HepG2 (cell line): ENCODE measurements at regions not wholly inside any gene's neighbourhood (a gene's known extent, or its start where the extent isn't known, plus 50 kb on each side); places are given as distances from the start of the nearest gene placed in this dataset.

Experiments used
- ATAC-seq: fragments of 200-7000 bp; cut with Tn5 transposase; 3 replicates; pipeline ENCODE4 v1.9.1; 2020; ENCODE audit warnings: mild to moderate bottlenecking, moderate library complexity
- BruUV-seq: library from RNA; stranded (reverse); fragments of 400-500 nt; replicated peaks from 2 replicates; lab custom pipeline; 2021; lab: Mats Ljungman, UMichigan
- CTCF ChIA-PET: fragments of 300-600 bp; formaldehyde crosslinking; extraction: SDS; loops from one replicate; lab custom pipeline; 2021; ENCODE audit warnings: low total read pairs, inconsistent platforms, low intra/inter-chr PET ratio; lab: Yijun Ruan, JAX
- POLR2A ChIA-PET: fragments of 350-600 bp; sonication (Branson Sonifier 250); formaldehyde crosslinking; loops from one replicate; lab custom pipeline; 2020; ENCODE audit warnings: antibody characterized with exemption, inconsistent platforms; lab: Yijun Ruan, JAX
- DNase-seq: peaks from one replicate; pipeline ENCODE4 v3.0.0-alpha.2; 2015; ENCODE audit warnings: low spot score
- FAIRE-seq: peaks from 3 replicates; lab custom pipeline; 2011; peaks lifted over from hg19 to GRCh38; lab: Jason Lieb, UNC
- H2AFZ ChIP-seq: one replicate; pipeline ENCODE4 v1.6.1; 2011; ENCODE audit warnings: low read length, inconsistent platforms
- H3K27ac ChIP-seq: fragments of 300-600 bp; 3 replicates; pipeline ENCODE4 v1.8.0; 2011; ENCODE audit warnings: mixed run types, mild to moderate bottlenecking, mixed read lengths, low read length, inconsistent platforms; ENCODE audit not compliant: insufficient read depth; ENCODE audit errors: extremely low read length
- H3K27me3 ChIP-seq, 2 experiments: fragments of 200-600 bp in 1 of 2; 2 replicates in 1 of 2; 3 replicates in 1 of 2; pipeline versions ENCODE4 v1.6.0 to v1.8.0; 2011; ENCODE audit warnings: low read length in 2 of 2, mild to moderate bottlenecking in 2 of 2, moderate library complexity in 2 of 2, inconsistent platforms in 1 of 2; ENCODE audit not compliant: insufficient read depth in 2 of 2, control insufficient read depth in 1 of 2
- H3K36me3 ChIP-seq, 2 experiments: fragments of 200-600 bp in 1 of 2; replicated peaks in 1 of 2; 2 replicates in 1 of 2; 3 replicates in 1 of 2; pipeline versions ENCODE4 v1.5.1 to v1.8.0; 2011; ENCODE audit warnings: low read length in 2 of 2, inconsistent platforms in 1 of 2; ENCODE audit not compliant: insufficient read depth in 2 of 2, control insufficient read depth in 1 of 2
- H3K4me1 ChIP-seq: 2 replicates; pipeline ENCODE4 v1.5.1; 2012; ENCODE audit warnings: low read length, inconsistent platforms; ENCODE audit not compliant: insufficient read depth
- H3K4me2 ChIP-seq: 2 replicates; pipeline ENCODE4 v1.6.0; 2011; ENCODE audit warnings: low read depth, low read length, inconsistent platforms
- H3K4me3 ChIP-seq, 3 experiments: fragments of 200-600 bp in 1 of 3; sonication (generic), shearing (Covaris generic) in 1 of 3; replicated peaks in 1 of 3; 2 replicates each; pipeline ENCODE4 v1.5.1; 2011 to 2016; ENCODE audit warnings: low read length in 3 of 3, inconsistent platforms in 2 of 3, low read depth in 2 of 3, mild to moderate bottlenecking in 2 of 3, control low read depth in 1 of 3, mixed read lengths in 1 of 3; ENCODE audit not compliant: insufficient read depth in 1 of 3
- H3K79me2 ChIP-seq: one replicate; pipeline ENCODE4 v1.6.1; 2011; ENCODE audit warnings: low read length, inconsistent platforms; ENCODE audit not compliant: insufficient read depth
- H3K9ac ChIP-seq: 2 replicates; pipeline ENCODE4 v1.6.0; 2011; ENCODE audit warnings: mild to moderate bottlenecking, low read depth, low read length, inconsistent platforms; ENCODE audit not compliant: insufficient read depth
- H3K9me3 ChIP-seq: 2 replicates; pipeline ENCODE4 v1.5.1; 2012; ENCODE audit warnings: mild to moderate bottlenecking, low read length
- H4K20me1 ChIP-seq: 2 replicates; pipeline ENCODE4 v1.6.0; 2011; ENCODE audit warnings: inconsistent platforms, mild to moderate bottlenecking, low read length, moderate library complexity; ENCODE audit not compliant: insufficient read depth
- ASH2L ChIP-seq: fragments of 300-600, 200-600 bp; sonication (generic); IDR thresholded peaks from 2 replicates; pipeline ENCODE4 v1.7.0; 2017; ENCODE audit warnings: low read depth, mild to moderate bottlenecking, moderate library complexity, mixed read lengths, low read length; ENCODE audit not compliant: insufficient read length
- FOXP4 ChIP-seq: sonication (generic); formaldehyde crosslinking; IDR thresholded peaks from 2 replicates; pipeline ENCODE4 v1.4.0; 2020; ENCODE audit warnings: missing genetic modification reagents
- MIXL1 ChIP-seq: IDR thresholded peaks from 2 replicates; pipeline ENCODE4 v1.6.1; 2016
- POLR2A ChIP-seq, 2 experiments: IDR thresholded peaks; 2 replicates each; pipeline ENCODE4 v1.6.1; 2011; ENCODE audit warnings: low read depth in 2 of 2, low read length in 2 of 2, mild to moderate bottlenecking in 1 of 2, moderate library complexity in 1 of 2; ENCODE audit not compliant: insufficient read depth in 1 of 2
- RFX1 ChIP-seq: fragments of 450-650 bp; IDR thresholded peaks from 2 replicates; pipeline ENCODE4 v1.6.1; 2017
- SRSF9 ChIP-seq: fragments of 200-400 bp; formaldehyde crosslinking; IDR thresholded peaks from 2 replicates; pipeline ENCODE4 v1.6.1; 2018; ENCODE audit warnings: borderline replicate concordance, mild to moderate bottlenecking, low read depth, low read length; ENCODE audit not compliant: insufficient read depth, poor library complexity, severe bottlenecking
- TP53 ChIP-seq: sonication (generic); formaldehyde crosslinking; conservative IDR thresholded peaks from 2 replicates; pipeline ENCODE4 v1.4.0; 2020; ENCODE audit warnings: missing genetic modification reagents
- WIZ ChIP-seq: sonication (generic); formaldehyde crosslinking; IDR thresholded peaks from 2 replicates; pipeline ENCODE4 v1.5.1; 2020; ENCODE audit warnings: mild to moderate bottlenecking, missing genetic modification reagents
- ZBTB44 ChIP-seq: sonication (generic); formaldehyde crosslinking; IDR thresholded peaks from 2 replicates; pipeline ENCODE4 v1.4.0; 2020; ENCODE audit warnings: missing genetic modification reagents
- ZNF800 ChIP-seq: sonication (generic); formaldehyde crosslinking; IDR thresholded peaks from 2 replicates; pipeline ENCODE4 v1.4.0; 2020; ENCODE audit warnings: missing genetic modification reagents
- ZXDC ChIP-seq: sonication (generic); formaldehyde crosslinking; IDR thresholded peaks from 2 replicates; pipeline ENCODE4 v1.5.0; 2020; ENCODE audit warnings: mild to moderate bottlenecking, missing genetic modification reagents
- WGBS: methylation state at CpG from one replicate; pipeline ENCODE4 v1.1.6; 2017; ENCODE audit warnings: low lambda C conversion rate; 5-methylcytosine and 5-hydroxymethylcytosine counted together
- in situ Hi-C: cut with HindIII; loops from 2 replicates; pipeline ENCODE4 v1.10.0; 2017; ENCODE audit warnings: low pct_unique_long_range_greater_than_20kb; ENCODE audit not compliant: extremely low pct_ligation_motif_present
- intact Hi-C: fragments of 100-400 bp; cut with micrococcal nuclease; formaldehyde crosslinking; loops from one replicate; pipeline ENCODE4 v1.10.0; 2022; ENCODE audit not compliant: unreplicated experiment

- no peak for FAIRE-seq
- intact Hi-C loops = no loop called here
- in situ Hi-C loops = no loop called here
- no peak overlapping the region for H3K9ac ChIP-seq
- TF ChIP-seq TP53 (CRISPR knock-in tag) (no peak), ZNF800 (CRISPR knock-in tag) (no peak), WIZ (CRISPR knock-in tag) (no peak), SRSF9 (no peak), ZBTB44 (no peak), ZXDC (CRISPR knock-in tag) (no peak), RFX1 (no peak), FOXP4 (CRISPR knock-in tag) (no peak), ASH2L (no peak), MIXL1 (CRISPR knock-in tag) (no peak), POLR2A (IDR thresholded peaks at IDR 0.05; ENCODE audit: insufficient read depth in 1 of 2, low read depth in 2 of 2, low read length in 2 of 2) (no peak)
- TF ChIP-seq, all 625 proteins: peak for 0
- no TSS peak for BruUV-seq
- H3K36me3 ChIP-seq = no peaks in the 10 kb centered on the region
- ATAC-seq (no peak), DNase-seq (no peak)
- H3K27ac ChIP-seq = no peak overlapping the region
- no peak overlapping the region for H3K4me2 ChIP-seq
- no peaks in the 10 kb centered on the region for H3K9me3 ChIP-seq
- H3K79me2 ChIP-seq = no peaks in the 10 kb centered on the region
- peaks cover 41% of the 10 kb centered on the region for H3K4me1 ChIP-seq
- H3K27me3 ChIP-seq = no peaks in the 10 kb centered on the region; a peak in 1 of 5 replicates
- POLR2A ChIA-PET = no interaction called here
- H4K20me1 ChIP-seq = no peaks in the 10 kb centered on the region
- 55% methylated on average over 4 of the region's 5 CpGs for WGBS
- H2AFZ ChIP-seq = no peak overlapping the region
- H3K4me3 ChIP-seq = no peak overlapping the region
- CTCF ChIA-PET = no interaction called here
These were observed 375.7 kb downstream of the TENT5A start for GRCh38 chr6:81376745-81377144.
